ENCODE measurements at regions not wholly inside any gene's neighbourhood (a gene's known extent, or its start where the extent isn't known, plus 50 kb on each side); places are given as distances from the start of the nearest gene placed in this dataset.

DNA sequence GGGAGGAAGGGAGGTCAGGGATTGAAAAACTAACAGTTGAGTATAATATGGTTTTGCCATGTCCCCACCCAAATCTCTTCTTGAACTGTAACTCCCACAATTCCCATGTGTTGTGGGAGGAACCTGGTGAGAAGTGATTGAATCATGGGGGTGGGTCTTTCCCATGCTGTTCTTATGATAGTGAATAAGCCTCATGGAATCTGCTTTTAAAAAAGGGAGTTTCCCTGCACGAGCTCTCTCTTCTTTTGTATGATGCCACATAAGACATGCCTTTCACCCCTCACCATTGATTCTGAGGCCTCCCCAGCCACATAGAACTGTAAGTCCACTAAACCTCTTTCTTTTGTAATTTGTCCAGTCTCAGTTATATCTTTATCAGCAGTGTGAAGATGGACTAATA, 833.4 kb upstream of the MAP3K7 start:
- no peak for DNase-seq (ENCODE audit: low spot score in 2 of 2, unreplicated experiment in 2 of 2)
- TF ChIP-seq, protein P1, sequence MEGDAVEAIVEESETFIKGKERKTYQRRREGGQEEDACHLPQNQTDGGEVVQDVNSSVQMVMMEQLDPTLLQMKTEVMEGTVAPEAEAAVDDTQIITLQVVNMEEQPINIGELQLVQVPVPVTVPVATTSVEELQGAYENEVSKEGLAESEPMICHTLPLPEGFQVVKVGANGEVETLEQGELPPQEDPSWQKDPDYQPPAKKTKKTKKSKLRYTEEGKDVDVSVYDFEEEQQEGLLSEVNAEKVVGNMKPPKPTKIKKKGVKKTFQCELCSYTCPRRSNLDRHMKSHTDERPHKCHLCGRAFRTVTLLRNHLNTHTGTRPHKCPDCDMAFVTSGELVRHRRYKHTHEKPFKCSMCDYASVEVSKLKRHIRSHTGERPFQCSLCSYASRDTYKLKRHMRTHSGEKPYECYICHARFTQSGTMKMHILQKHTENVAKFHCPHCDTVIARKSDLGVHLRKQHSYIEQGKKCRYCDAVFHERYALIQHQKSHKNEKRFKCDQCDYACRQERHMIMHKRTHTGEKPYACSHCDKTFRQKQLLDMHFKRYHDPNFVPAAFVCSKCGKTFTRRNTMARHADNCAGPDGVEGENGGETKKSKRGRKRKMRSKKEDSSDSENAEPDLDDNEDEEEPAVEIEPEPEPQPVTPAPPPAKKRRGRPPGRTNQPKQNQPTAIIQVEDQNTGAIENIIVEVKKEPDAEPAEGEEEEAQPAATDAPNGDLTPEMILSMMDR (IDR thresholded peaks at IDR 0.05; ENCODE audit: unreplicated experiment) = no peak
- no peak overlapping the region for H3K27ac Mint-ChIP-seq
- no peak overlapping the region for H3K4me3 Mint-ChIP-seq
- H3K36me3 Mint-ChIP-seq = no peaks in the 10 kb centered on the region
- no peaks in the 10 kb centered on the region for H3K27me3 Mint-ChIP-seq (ENCODE audit: low read depth)
- peaks cover 41% of the 10 kb centered on the region for H3K9me3 Mint-ChIP-seq
- no peaks in the 10 kb centered on the region for H3K4me1 Mint-ChIP-seq

DNA sequence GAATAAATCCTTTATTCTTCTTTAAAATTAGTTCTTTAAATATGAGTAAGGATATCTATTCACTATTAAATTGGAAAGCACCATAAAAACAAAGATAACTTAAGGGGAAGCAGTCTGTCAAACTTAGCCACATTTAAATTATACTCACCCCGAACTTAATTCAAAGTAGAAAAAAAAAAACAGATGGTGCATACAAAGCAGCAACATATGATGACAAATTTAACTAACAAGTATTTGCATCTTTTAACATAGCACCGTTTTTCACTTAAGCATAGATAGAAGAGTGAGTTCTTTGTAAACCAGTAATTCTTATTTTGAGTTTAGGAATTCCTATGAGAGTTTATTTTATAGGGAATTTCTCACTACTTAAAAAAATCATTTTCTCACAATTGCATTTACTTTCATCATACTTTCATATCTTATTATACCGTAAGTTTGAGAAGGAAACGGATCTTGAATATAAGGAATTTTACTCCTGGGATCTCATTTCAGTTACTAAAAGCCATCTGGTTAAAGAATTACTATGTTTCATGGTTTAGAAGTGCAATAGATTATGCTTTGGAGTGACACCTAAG, 828.2 kb upstream of the MAP3K7 start:
- Mint-ChIP-seq H3K4me3 (no peak overlapping the region), H3K4me1 (no peaks in the 10 kb centered on the region), H3K36me3 (no peaks in the 10 kb centered on the region), H3K27me3 (ENCODE audit: low read depth) (no peaks in the 10 kb centered on the region), H3K9me3 (peaks cover 33% of the 10 kb centered on the region), H3K27ac (no peak overlapping the region)
- TF ChIP-seq, protein P1 (IDR thresholded peaks at IDR 0.05; ENCODE audit: unreplicated experiment) = no peak
- no peak for DNase-seq (ENCODE audit: low spot score in 2 of 2, unreplicated experiment in 2 of 2)

DNA sequence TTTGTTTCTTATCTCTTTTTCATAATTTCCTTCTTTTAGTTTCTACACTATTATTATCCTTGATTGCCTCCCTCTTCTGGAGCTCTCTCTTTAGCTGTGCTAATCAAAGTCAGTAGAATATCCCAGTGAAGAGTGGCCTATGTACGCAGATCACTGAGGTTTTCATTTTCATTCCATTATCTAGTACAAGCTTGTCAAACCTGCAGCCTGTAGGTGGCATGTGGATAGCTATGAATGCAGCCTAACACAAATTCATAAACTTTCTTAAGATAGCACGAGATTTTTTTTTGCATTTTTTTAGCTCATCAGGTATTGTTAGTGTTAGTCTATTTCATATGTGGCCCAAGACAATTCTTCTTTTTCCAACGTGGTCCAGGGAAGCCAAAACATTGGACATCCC, 825.7 kb upstream of the MAP3K7 start:
- DNase-seq (ENCODE audit: low spot score in 2 of 2, unreplicated experiment in 2 of 2) = no peak
- Mint-ChIP-seq H3K36me3 (no peaks in the 10 kb centered on the region), H3K9me3 (peaks cover 21% of the 10 kb centered on the region), H3K27ac (no peak overlapping the region), H3K4me3 (no peak overlapping the region), H3K27me3 (ENCODE audit: low read depth) (no peaks in the 10 kb centered on the region), H3K4me1 (no peaks in the 10 kb centered on the region)
- TF ChIP-seq, protein P1 (IDR thresholded peaks at IDR 0.05; ENCODE audit: unreplicated experiment) = no peak

DNA sequence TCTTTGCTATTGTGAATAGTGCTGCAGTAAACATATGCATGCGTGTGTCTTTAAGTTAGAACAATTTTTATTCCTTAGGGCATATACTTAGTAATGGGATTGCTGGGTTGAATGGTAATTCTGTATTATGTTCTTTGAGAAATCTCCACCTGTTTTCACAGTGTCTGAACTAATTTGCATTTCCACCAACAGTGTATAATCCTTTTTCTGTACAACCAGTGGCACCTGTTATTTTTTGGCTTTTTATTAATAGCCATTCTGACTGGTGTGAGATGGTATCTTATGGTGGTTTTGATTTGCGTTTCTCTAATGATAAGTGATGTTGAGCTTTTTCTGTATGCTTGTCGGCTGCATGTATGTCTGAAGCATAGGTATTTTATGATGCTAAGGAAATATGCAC, 820.8 kb upstream of the MAP3K7 start:
- Mint-ChIP-seq H3K4me3 (no peak overlapping the region), H3K4me1 (no peaks in the 10 kb centered on the region), H3K9me3 (peaks cover 44% of the 10 kb centered on the region), H3K27ac (no peak overlapping the region), H3K27me3 (ENCODE audit: low read depth) (no peaks in the 10 kb centered on the region), H3K36me3 (no peaks in the 10 kb centered on the region)
- TF ChIP-seq, protein P1 (IDR thresholded peaks at IDR 0.05; ENCODE audit: unreplicated experiment) = no peak
- no peak for DNase-seq (ENCODE audit: low spot score in 2 of 2, unreplicated experiment in 2 of 2)

DNA sequence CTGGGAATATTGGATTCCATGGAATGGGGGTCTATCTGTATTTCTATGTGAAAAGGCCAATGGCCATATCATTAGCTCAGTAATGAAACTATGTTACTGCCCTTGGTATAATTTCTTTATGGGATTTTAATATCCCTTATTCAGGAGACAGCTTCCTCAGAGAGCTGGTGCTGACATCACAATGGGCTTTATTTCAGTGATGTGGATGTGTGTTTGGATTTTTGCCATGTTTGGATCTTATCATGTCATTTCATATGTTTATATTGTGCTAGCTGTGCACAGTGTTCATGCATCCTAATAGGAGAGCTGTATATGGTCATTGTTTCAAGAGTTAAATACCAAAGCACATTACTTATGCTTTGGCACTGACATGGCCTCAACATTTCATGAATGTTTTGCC, 806.1 kb upstream of the MAP3K7 start:
- H3K27me3 Mint-ChIP-seq (ENCODE audit: low read depth) = peaks cover 17% of the 10 kb centered on the region

More for the DNA sequence above, 806.1 kb upstream of the MAP3K7 start:
- TF ChIP-seq, protein P1 (IDR thresholded peaks at IDR 0.05; ENCODE audit: unreplicated experiment) = no peak
- H3K9me3 Mint-ChIP-seq = peaks cover 26% of the 10 kb centered on the region
- H3K36me3 Mint-ChIP-seq = peaks cover 2% of the 10 kb centered on the region
- H3K27ac Mint-ChIP-seq = no peak overlapping the region
- no peak for DNase-seq (ENCODE audit: low spot score in 2 of 2, unreplicated experiment in 2 of 2)
- no peak overlapping the region for H3K4me3 Mint-ChIP-seq
- H3K4me1 Mint-ChIP-seq = no peaks in the 10 kb centered on the region
